CD4-positive, alpha-beta memory T cell (primary cell): ENCODE measurements at regions not wholly inside any gene's neighbourhood (a gene's known extent, or its start where the extent isn't known, plus 50 kb on each side); places are given as distances from the start of the nearest gene placed in this dataset.

ENCODE experiments used
- CTCF ChIA-PET: fragments of 350-600 bp; sonication (Branson Sonifier 250); formaldehyde crosslinking; loops from one replicate; lab custom pipeline; 2021; ENCODE audit warnings: inconsistent platforms; ENCODE audit not compliant: partially characterized antibody; lab: Charles Lee
- POLR2A ChIA-PET: fragments of 350-600 bp; sonication (Branson Sonifier 250); formaldehyde crosslinking; loops from one replicate; lab custom pipeline; 2021; ENCODE audit not compliant: partially characterized antibody; lab: Charles Lee
- DNase-seq, 5 donors: peaks; one replicate each; pipeline versions ENCODE4 v3.0.0 to v3.0.0-alpha.2; 2020 to 2022; ENCODE audit warnings: mixed read lengths in 1 of 5
- H3K27ac ChIP-seq: one replicate; pipeline ENCODE4 v1.7.0; 2013; ENCODE audit warnings: low read depth, low read length
- H3K27me3 ChIP-seq: 2 replicates; pipeline ENCODE4 v1.7.0; 2013; ENCODE audit warnings: mild to moderate bottlenecking, low read length, moderate library complexity; ENCODE audit not compliant: insufficient read depth
- H3K36me3 ChIP-seq: 2 replicates; pipeline ENCODE4 v1.7.0; 2013; ENCODE audit warnings: mild to moderate bottlenecking, low read length, moderate library complexity; ENCODE audit not compliant: insufficient read depth
- H3K4me1 ChIP-seq: 2 replicates; pipeline ENCODE4 v1.7.0; 2013; ENCODE audit warnings: mild to moderate bottlenecking, low read length, moderate library complexity; ENCODE audit not compliant: insufficient read depth
- H3K4me3 ChIP-seq, 2 donors: one replicate each; pipeline ENCODE4 v1.7.0; 2013; ENCODE audit warnings: low read length in 2 of 2, mild to moderate bottlenecking in 1 of 2
- H3K9me3 ChIP-seq, 2 donors: one replicate each; pipeline ENCODE4 v1.7.0; 2013; ENCODE audit warnings: low read length in 2 of 2, control low read depth in 1 of 2; ENCODE audit not compliant: control insufficient read depth in 1 of 2
- H3K27ac Mint-ChIP-seq, 7 donors: one replicate each; pipeline ENCODE4 v1.8.0; 2020 to 2021; ENCODE audit warnings: mixed read lengths in 7 of 7, mild to moderate bottlenecking in 6 of 7, inconsistent platforms in 3 of 7, moderate library complexity in 3 of 7
- H3K27me3 Mint-ChIP-seq, 2 donors: one replicate each; pipeline ENCODE4 v1.8.0; 2020 to 2021; ENCODE audit warnings: mixed read lengths in 2 of 2
- H3K36me3 Mint-ChIP-seq, 2 donors: one replicate each; pipeline ENCODE4 v1.8.0; 2020 to 2021; ENCODE audit warnings: mixed read lengths in 2 of 2, inconsistent platforms in 1 of 2, mild to moderate bottlenecking in 1 of 2
- H3K4me1 Mint-ChIP-seq, 4 donors: one replicate each; pipeline ENCODE4 v1.8.0; 2020 to 2021; ENCODE audit warnings: mixed read lengths in 4 of 4, mild to moderate bottlenecking in 1 of 4
- H3K4me3 Mint-ChIP-seq, 8 donors: one replicate each; pipeline ENCODE4 v1.8.0; 2020 to 2021; ENCODE audit warnings: mixed read lengths in 8 of 8, mild to moderate bottlenecking in 7 of 8, moderate library complexity in 6 of 8, inconsistent platforms in 3 of 8
- H3K9me3 Mint-ChIP-seq, 8 donors: one replicate each; pipeline ENCODE4 v1.8.0; 2020 to 2021; ENCODE audit warnings: mixed read lengths in 8 of 8, mild to moderate bottlenecking in 5 of 8, inconsistent platforms in 3 of 8, moderate library complexity in 1 of 8
- intact Hi-C: fragments of 100-400 bp; cut with micrococcal nuclease; formaldehyde crosslinking; loops from one replicate; pipeline ENCODE4 v1.15.1; 2023

- POLR2A ChIA-PET = no interaction called here
- H3K27me3 Mint-ChIP-seq = peaks cover 1 to 7% of the 10 kb centered on the region in 2 donors
- H3K4me1 Mint-ChIP-seq = no peaks in the 10 kb centered on the region
Observed at GRCh38 chr17:13266606-13267005, 248.8 kb upstream of the ELAC2 start.

GRCh38 chr17:13265311-13265710, 247.5 kb upstream of the ELAC2 start:
- H3K27ac ChIP-seq = no peak overlapping the region

More at GRCh38 chr17:13266606-13267005, 248.8 kb upstream of the ELAC2 start:
- CTCF ChIA-PET = no interaction called here
- no peaks in the 10 kb centered on the region for H3K9me3 ChIP-seq
- Mint-ChIP-seq H3K9me3 (peaks cover 0 to 2% (median 0%) of the 10 kb centered on the region in 8 donors), H3K4me3 (no peak overlapping the region), H3K27ac (no peak overlapping the region), H3K36me3 (no peaks in the 10 kb centered on the region)
- intact Hi-C loops = no loop called here
- H3K4me3 ChIP-seq = no peak overlapping the region
- no peaks in the 10 kb centered on the region for H3K4me1 ChIP-seq
- DNase-seq = no peak
- no peaks in the 10 kb centered on the region for H3K27me3 ChIP-seq
- H3K36me3 ChIP-seq = no peaks in the 10 kb centered on the region
- no peak overlapping the region for H3K27ac ChIP-seq

GRCh38 chr17:13263746-13264145, 245.9 kb upstream of the ELAC2 start:
- H3K4me3 Mint-ChIP-seq = no peak overlapping the region
- Histone ChIP-seq H3K9me3 (no peaks in the 10 kb centered on the region), H3K27me3 (no peaks in the 10 kb centered on the region), H3K4me3 (no peak overlapping the region), H3K36me3 (no peaks in the 10 kb centered on the region), H3K27ac (no peak overlapping the region), H3K4me1 (no peaks in the 10 kb centered on the region)
- no peaks in the 10 kb centered on the region for H3K4me1 Mint-ChIP-seq
- H3K9me3 Mint-ChIP-seq = peaks cover 0 to 2% (median 0%) of the 10 kb centered on the region in 8 donors
- intact Hi-C loops = no loop called here
- ChIA-PET POLR2A (no interaction called here), CTCF (no interaction called here)
- no peak for DNase-seq
- H3K27me3 Mint-ChIP-seq = peaks cover 1 to 4% of the 10 kb centered on the region in 2 donors
- H3K27ac Mint-ChIP-seq = no peak overlapping the region
- H3K36me3 Mint-ChIP-seq = no peaks in the 10 kb centered on the region

More at GRCh38 chr17:13265311-13265710, 247.5 kb upstream of the ELAC2 start:
- H3K9me3 ChIP-seq = no peaks in the 10 kb centered on the region
- no peak for DNase-seq
- no peak overlapping the region for H3K4me3 ChIP-seq
- H3K4me3 Mint-ChIP-seq = no peak overlapping the region
- peaks cover 0 to 2% (median 0%) of the 10 kb centered on the region in 8 donors for H3K9me3 Mint-ChIP-seq
- ChIA-PET POLR2A (no interaction called here), CTCF (no interaction called here)
- intact Hi-C loops = no loop called here
- H3K27ac Mint-ChIP-seq = no peak overlapping the region
- H3K4me1 ChIP-seq = no peaks in the 10 kb centered on the region
- no peaks in the 10 kb centered on the region for H3K4me1 Mint-ChIP-seq
- no peaks in the 10 kb centered on the region for H3K36me3 ChIP-seq
- no peaks in the 10 kb centered on the region for H3K27me3 ChIP-seq
- H3K36me3 Mint-ChIP-seq = no peaks in the 10 kb centered on the region
- H3K27me3 Mint-ChIP-seq = peaks cover 1 to 5% of the 10 kb centered on the region in 2 donors

DNA sequence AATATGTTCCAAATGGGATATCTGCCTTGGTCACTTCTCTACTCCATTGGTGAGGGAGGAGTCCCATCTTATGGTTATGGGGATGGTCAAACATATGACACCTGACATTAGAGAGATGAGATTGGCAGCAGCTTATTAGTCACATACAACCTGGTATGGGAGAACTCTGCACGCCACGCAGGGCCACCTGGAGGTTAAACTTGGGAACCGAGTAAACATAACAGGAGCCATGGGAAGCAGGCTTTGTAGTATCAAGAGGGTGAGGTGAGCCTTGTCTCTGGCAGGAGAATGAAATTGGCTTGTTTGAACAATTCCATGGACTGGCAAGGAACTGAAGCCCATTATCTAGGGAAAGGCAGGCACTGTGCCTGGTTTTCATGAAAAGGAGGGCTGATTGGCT, 238.7 kb upstream of the ELAC2 start:
- intact Hi-C loops = no loop called here
- DNase-seq = no peak
- H3K4me3 ChIP-seq = no peak overlapping the region
- H3K27me3 ChIP-seq = no peaks in the 10 kb centered on the region
- H3K4me3 Mint-ChIP-seq = no peak overlapping the region
- no peaks in the 10 kb centered on the region for H3K36me3 Mint-ChIP-seq
- POLR2A ChIA-PET = no interaction called here
- CTCF ChIA-PET = no interaction called here
- no peaks in the 10 kb centered on the region for H3K9me3 ChIP-seq
- no peak overlapping the region for H3K27ac ChIP-seq
- peaks cover 0 to 2% of the 10 kb centered on the region in 2 donors for H3K27me3 Mint-ChIP-seq
- H3K36me3 ChIP-seq = no peaks in the 10 kb centered on the region
- H3K4me1 ChIP-seq = no peaks in the 10 kb centered on the region
- no peaks in the 10 kb centered on the region for H3K4me1 Mint-ChIP-seq
- H3K9me3 Mint-ChIP-seq = peaks cover 0 to 2% (median 0%) of the 10 kb centered on the region in 8 donors
- H3K27ac Mint-ChIP-seq = no peak overlapping the region

GRCh38 chr17:13253733-13254410, 236.0 kb upstream of the ELAC2 start:
- Histone ChIP-seq H3K9me3 (no peaks in the 10 kb centered on the region), H3K4me1 (no peaks in the 10 kb centered on the region), H3K27me3 (no peaks in the 10 kb centered on the region), H3K4me3 (no peak overlapping the region), H3K36me3 (no peaks in the 10 kb centered on the region), H3K27ac (no peak overlapping the region)
- no peak for DNase-seq
- no peak overlapping the region for H3K27ac Mint-ChIP-seq
- no peaks in the 10 kb centered on the region for H3K36me3 Mint-ChIP-seq
- ChIA-PET CTCF (no interaction called here), POLR2A (no interaction called here)
- peaks cover 0 to 15% (median 2%) of the 10 kb centered on the region in 8 donors for H3K9me3 Mint-ChIP-seq
- no peak overlapping the region for H3K4me3 Mint-ChIP-seq
- intact Hi-C loops = no loop called here
- H3K4me1 Mint-ChIP-seq = no peaks in the 10 kb centered on the region
- H3K27me3 Mint-ChIP-seq = no peaks in the 10 kb centered on the region

GRCh38 chr17:13244513-13244912, 226.7 kb upstream of the ELAC2 start:
- DNase-seq = no peak
- Mint-ChIP-seq H3K9me3 (peaks cover 0 to 5% (median 0%) of the 10 kb centered on the region in 8 donors), H3K27me3 (peaks cover 0 to 3% of the 10 kb centered on the region in 2 donors), H3K4me3 (no peak overlapping the region), H3K27ac (no peak overlapping the region), H3K36me3 (no peaks in the 10 kb centered on the region), H3K4me1 (no peaks in the 10 kb centered on the region)
- H3K9me3 ChIP-seq = no peaks in the 10 kb centered on the region
- intact Hi-C loops = no loop called here
- no peaks in the 10 kb centered on the region for H3K4me1 ChIP-seq
- no peak overlapping the region for H3K27ac ChIP-seq
- no peak overlapping the region for H3K4me3 ChIP-seq
- CTCF ChIA-PET = interaction anchor here (1.6 kb wide), 1 partner anchor 12 kb away, joined by 5 read pairs; no protein-coding TSS in a partner anchor
- POLR2A ChIA-PET = no interaction called here
- no peaks in the 10 kb centered on the region for H3K27me3 ChIP-seq
- H3K36me3 ChIP-seq = no peaks in the 10 kb centered on the region

GRCh38 chr17:13243585-13243984, 225.8 kb upstream of the ELAC2 start:
- Histone ChIP-seq H3K4me3 (no peak overlapping the region), H3K36me3 (no peaks in the 10 kb centered on the region), H3K27me3 (no peaks in the 10 kb centered on the region), H3K27ac (no peak overlapping the region), H3K4me1 (no peaks in the 10 kb centered on the region), H3K9me3 (no peaks in the 10 kb centered on the region)
- no peak overlapping the region for H3K4me3 Mint-ChIP-seq
- ChIA-PET POLR2A (no interaction called here), CTCF (no interaction called here)
- no peaks in the 10 kb centered on the region for H3K36me3 Mint-ChIP-seq
- intact Hi-C loops = no loop called here
- H3K4me1 Mint-ChIP-seq = no peaks in the 10 kb centered on the region
- peaks cover 0 to 3% of the 10 kb centered on the region in 2 donors for H3K27me3 Mint-ChIP-seq
- H3K9me3 Mint-ChIP-seq = peaks cover 0 to 5% (median 0%) of the 10 kb centered on the region in 8 donors
- no peak overlapping the region for H3K27ac Mint-ChIP-seq
- no peak for DNase-seq
